A673 (cell line): ENCODE measurements at regions not wholly inside any gene's neighbourhood (a gene's known extent, or its start where the extent isn't known, plus 50 kb on each side); places are given as distances from the start of the nearest gene placed in this dataset.

ENCODE experiments used
- CTCF ChIP-seq: fragments of 300-800, 200-600 bp; sonication (generic); conservative IDR thresholded peaks from 2 replicates; pipeline ENCODE4 v1.5.1; 2017; ENCODE audit warnings: low read depth, mild to moderate bottlenecking, antibody characterized with exemption, low read length, moderate library complexity, mixed read lengths
- EZH2 ChIP-seq: fragments of 200-600 bp; sonication (generic); IDR thresholded peaks from 2 replicates; pipeline ENCODE4 v1.6.1; 2017; ENCODE audit warnings: borderline replicate concordance, low read depth, mild to moderate bottlenecking, mixed read lengths, antibody characterized with exemption, low read length; ENCODE audit not compliant: poor library complexity, severe bottlenecking

GRCh38 chr11:13852481-13852880 is 110.0 kb upstream of the SPON1 start:
- TF ChIP-seq CTCF: no peak
- no peak for TF ChIP-seq EZH2
